AG09309 (cell line): ENCODE measurements at regions not wholly inside any gene's neighbourhood (a gene's known extent, or its start where the extent isn't known, plus 50 kb on each side); places are given as distances from the start of the nearest gene placed in this dataset.
"Not testable (repeated sequence)": the region's sequence is repeated elsewhere in the genome, so short reads cannot be mapped to it uniquely, and the experiment has no call there.

Experiments used
- DNase-seq: peaks from one replicate; pipeline ENCODE4 v3.0.0-alpha.2; 2010; ENCODE audit warnings: low read depth
- H3K4me3 ChIP-seq: 2 replicates; pipeline ENCODE4 v1.5.1; 2011; ENCODE audit warnings: mild to moderate bottlenecking, low read depth, low read length, moderate library complexity; ENCODE audit not compliant: control insufficient read depth
- CTCF ChIP-seq: IDR thresholded peaks from 2 replicates; pipeline ENCODE4 v1.5.1; 2011; ENCODE audit warnings: mild to moderate bottlenecking, low read depth, low read length, inconsistent platforms; ENCODE audit not compliant: insufficient read depth, control insufficient read depth; ENCODE audit errors: missing control alignments

GRCh38 chr1:58855274-58856165 is 71.7 kb upstream of the JUN start:
- DNase-seq, result no peak

GRCh38 chr1:58856281-58856680 is 72.4 kb upstream of the JUN start:
- DNase-seq, H3K4me3 ChIP-seq: not testable (repeated sequence)

More at GRCh38 chr1:58855274-58856165, 71.7 kb upstream of the JUN start:
- TF ChIP-seq CTCF, result no peak
- H3K4me3 ChIP-seq, result no peak overlapping the region

GRCh38 chr1:58857680-58858673 is 74.1 kb upstream of the JUN start:
- H3K4me3 ChIP-seq, result no peak overlapping the region
- TF ChIP-seq CTCF, result no peak
- DNase-seq, result no peak

- TF ChIP-seq CTCF, result no peak
- no peak overlapping the region for H3K4me3 ChIP-seq
- DNase-seq, result no peak
These were observed 76.1 kb upstream of the JUN start for GRCh38 chr1:58859769-58860485.

GRCh38 chr1:58861076-58861475 is 77.2 kb upstream of the JUN start:
- no peak overlapping the region for H3K4me3 ChIP-seq
- no peak for DNase-seq
- TF ChIP-seq CTCF, result no peak

GRCh38 chr1:58861506-58861905 is 77.7 kb upstream of the JUN start:
- H3K4me3 ChIP-seq, result no peak overlapping the region
- TF ChIP-seq CTCF, result no peak
- no peak for DNase-seq
